Muscle layer of duodenum (tissue), 2 donors: ENCODE measurements at regions not wholly inside any gene's neighbourhood (a gene's known extent, or its start where the extent isn't known, plus 50 kb on each side); places are given as distances from the start of the nearest gene placed in this dataset.

Source experiments
- H3K27ac ChIP-seq: one replicate; pipeline ENCODE4 v1.7.0; 2013; ENCODE audit warnings: mild to moderate bottlenecking, low read length
- H3K27me3 ChIP-seq: one replicate; pipeline ENCODE4 v1.7.0; 2013; ENCODE audit warnings: low read depth, mild to moderate bottlenecking, control low read depth, low read length
- H3K36me3 ChIP-seq, 2 donors: one replicate each; pipeline ENCODE4 v1.7.0; 2013; ENCODE audit warnings: low read length in 2 of 2, control low read depth in 1 of 2, mild to moderate bottlenecking in 1 of 2; ENCODE audit not compliant: insufficient read depth in 2 of 2, control insufficient read depth in 1 of 2
- H3K4me1 ChIP-seq, 2 donors: one replicate each; pipeline ENCODE4 v1.7.0; 2013; ENCODE audit warnings: low read length in 2 of 2, mild to moderate bottlenecking in 2 of 2, control low read depth in 1 of 2, moderate library complexity in 1 of 2; ENCODE audit not compliant: insufficient read depth in 2 of 2, control insufficient read depth in 1 of 2
- H3K4me3 ChIP-seq, 2 donors: one replicate each; pipeline ENCODE4 v1.7.0; 2013; ENCODE audit warnings: low read length in 2 of 2, low read depth in 1 of 2, mild to moderate bottlenecking in 1 of 2
- H3K9me3 ChIP-seq, 2 donors: one replicate each; pipeline ENCODE4 v1.7.0; 2013; ENCODE audit warnings: low read length in 2 of 2, control low read depth in 1 of 2, mild to moderate bottlenecking in 1 of 2; ENCODE audit not compliant: control insufficient read depth in 1 of 2
- donor health status: healthy.

DNA sequence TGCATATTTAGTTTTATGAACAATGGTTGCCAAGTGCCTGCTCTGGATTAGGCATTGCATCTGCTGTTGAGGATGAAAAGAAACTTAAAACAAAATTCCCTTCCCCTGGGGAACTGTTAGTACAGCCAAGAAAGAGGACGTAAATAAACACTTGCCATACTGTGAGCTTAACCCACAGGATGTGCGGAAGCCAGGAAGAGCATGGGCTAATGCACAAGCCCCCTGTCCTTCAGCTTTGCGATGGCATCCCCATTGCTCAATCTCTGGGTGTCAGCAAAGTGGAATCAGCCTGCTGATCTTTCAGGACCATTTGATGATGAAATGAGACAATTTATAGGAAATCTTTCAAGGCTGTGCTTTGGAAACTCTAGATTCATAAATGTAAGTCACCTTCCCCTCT, 399.9 kb upstream of the IGFBP3 start:
- Histone ChIP-seq H3K27me3 (no peaks in the 10 kb centered on the region), H3K27ac (no peak overlapping the region), H3K9me3 (peaks cover 0 to 3% of the 10 kb centered on the region in 2 donors), H3K4me3 (no peak overlapping the region), H3K36me3 (no peaks in the 10 kb centered on the region), H3K4me1 (no peaks in the 10 kb centered on the region)

DNA sequence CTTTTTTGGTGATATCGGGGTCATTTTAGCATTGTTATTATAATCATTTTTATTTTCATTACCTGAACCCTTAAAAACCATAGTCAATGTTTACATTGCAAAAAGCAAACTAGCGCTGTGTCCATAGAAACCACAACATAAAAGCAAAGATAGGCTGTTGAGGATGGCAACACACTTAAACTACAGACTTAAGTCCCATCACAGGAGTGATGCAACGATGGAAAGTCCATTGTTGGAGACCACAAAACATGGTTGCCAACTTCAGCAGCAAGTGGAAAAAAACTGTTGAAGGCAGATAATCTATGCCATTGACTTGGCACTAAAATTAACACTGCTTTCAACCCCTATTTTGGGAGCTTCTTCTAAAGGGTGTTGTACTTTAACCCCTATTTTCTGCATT, 398.8 kb upstream of the IGFBP3 start:
- Histone ChIP-seq H3K27ac (no peak overlapping the region), H3K4me1 (no peaks in the 10 kb centered on the region), H3K36me3 (no peaks in the 10 kb centered on the region), H3K4me3 (no peak overlapping the region), H3K27me3 (no peaks in the 10 kb centered on the region), H3K9me3 (peaks cover 0 to 3% of the 10 kb centered on the region in 2 donors)

DNA sequence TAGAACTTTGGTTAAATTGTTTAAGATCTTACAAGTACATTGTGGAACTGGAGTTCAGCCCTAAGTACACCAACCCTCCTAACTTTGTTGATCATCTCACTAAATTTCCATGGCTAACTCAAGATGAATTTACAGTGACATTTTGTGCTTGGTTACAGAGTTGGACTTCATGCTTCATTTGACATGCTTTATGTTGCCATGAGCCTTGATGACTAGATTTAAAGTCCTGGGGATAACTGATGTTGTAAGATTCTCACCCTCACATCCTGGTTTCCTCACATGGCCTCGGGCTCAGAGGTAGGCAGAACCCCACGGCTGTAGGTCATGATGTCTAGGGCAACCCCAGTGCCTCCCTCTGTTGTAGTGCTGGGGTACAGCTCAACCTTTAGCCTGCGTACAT, 397.2 kb upstream of the IGFBP3 start:
- H3K27me3 ChIP-seq: no peaks in the 10 kb centered on the region
- H3K27ac ChIP-seq: no peak overlapping the region
- H3K4me1 ChIP-seq: no peaks in the 10 kb centered on the region
- H3K4me3 ChIP-seq: no peak overlapping the region
- no peaks in the 10 kb centered on the region for H3K36me3 ChIP-seq
- no peaks in the 10 kb centered on the region for H3K9me3 ChIP-seq

DNA sequence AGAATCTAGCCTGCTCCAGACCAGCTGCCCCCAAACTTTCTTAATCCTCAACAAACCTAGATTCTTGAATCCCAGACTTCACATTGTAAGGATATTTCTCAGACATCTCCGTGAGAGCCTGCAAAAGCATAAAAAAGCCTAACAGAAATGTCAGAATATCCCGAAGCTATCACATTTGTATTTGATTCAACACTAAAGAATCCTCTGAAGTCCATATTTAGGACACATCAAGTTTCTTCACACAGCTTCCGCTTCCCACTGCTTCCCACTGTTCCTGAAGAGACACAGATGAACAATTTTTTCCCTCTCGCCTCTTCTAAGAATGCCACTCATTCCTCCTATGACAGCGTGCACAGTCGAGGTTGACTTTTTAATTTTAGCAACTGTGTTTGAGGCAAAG, 396.2 kb upstream of the IGFBP3 start:
- Histone ChIP-seq H3K4me1 (no peaks in the 10 kb centered on the region), H3K9me3 (no peaks in the 10 kb centered on the region), H3K36me3 (no peaks in the 10 kb centered on the region), H3K4me3 (no peak overlapping the region), H3K27ac (no peak overlapping the region), H3K27me3 (no peaks in the 10 kb centered on the region)

DNA sequence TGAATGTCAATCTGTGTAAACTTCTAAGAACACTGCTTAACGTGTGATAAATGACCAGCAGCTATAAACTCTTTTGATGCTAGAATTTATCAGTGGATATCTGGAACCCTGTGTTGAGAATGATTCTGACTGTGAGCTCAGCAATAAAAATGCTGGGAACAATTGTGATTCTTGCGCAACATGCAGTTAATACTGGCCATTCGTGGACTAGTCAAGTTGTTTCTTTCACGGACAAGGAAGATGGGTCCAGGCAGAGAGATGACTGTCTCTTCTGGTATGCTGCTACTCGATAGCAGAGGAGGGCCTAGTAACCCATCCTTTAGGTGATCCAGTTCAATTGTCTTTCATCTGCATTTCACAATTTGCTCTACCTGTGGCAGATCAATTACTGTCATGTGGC, 394.8 kb upstream of the IGFBP3 start:
- Histone ChIP-seq H3K4me3 (no peak overlapping the region), H3K4me1 (no peaks in the 10 kb centered on the region), H3K27ac (no peak overlapping the region), H3K27me3 (no peaks in the 10 kb centered on the region), H3K9me3 (no peaks in the 10 kb centered on the region), H3K36me3 (no peaks in the 10 kb centered on the region)

DNA sequence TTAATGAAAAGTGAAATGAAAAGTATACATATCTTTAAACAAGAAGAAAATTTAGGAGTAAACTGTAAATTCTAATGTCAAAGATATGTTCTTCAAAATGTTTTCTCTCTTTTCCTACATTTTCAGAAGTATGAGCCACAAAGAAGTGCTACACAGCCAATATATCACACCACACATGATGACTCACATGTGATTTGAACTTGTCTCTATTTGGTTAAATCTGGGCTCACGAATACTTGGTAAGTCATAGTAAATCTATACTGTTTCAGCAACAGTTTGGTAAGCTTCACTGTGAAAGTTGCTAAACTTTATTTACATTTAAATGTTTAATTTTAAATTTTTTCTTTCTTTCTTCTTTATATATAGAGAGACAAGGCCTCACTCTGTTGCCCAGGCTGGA, 380.6 kb upstream of the IGFBP3 start:
- H3K9me3 ChIP-seq: peaks cover 4 to 12% of the 10 kb centered on the region in 2 donors
- H3K36me3 ChIP-seq: no peaks in the 10 kb centered on the region
- H3K27me3 ChIP-seq: no peaks in the 10 kb centered on the region
- no peak overlapping the region for H3K27ac ChIP-seq
- H3K4me1 ChIP-seq: no peaks in the 10 kb centered on the region
- H3K4me3 ChIP-seq: no peak overlapping the region

DNA sequence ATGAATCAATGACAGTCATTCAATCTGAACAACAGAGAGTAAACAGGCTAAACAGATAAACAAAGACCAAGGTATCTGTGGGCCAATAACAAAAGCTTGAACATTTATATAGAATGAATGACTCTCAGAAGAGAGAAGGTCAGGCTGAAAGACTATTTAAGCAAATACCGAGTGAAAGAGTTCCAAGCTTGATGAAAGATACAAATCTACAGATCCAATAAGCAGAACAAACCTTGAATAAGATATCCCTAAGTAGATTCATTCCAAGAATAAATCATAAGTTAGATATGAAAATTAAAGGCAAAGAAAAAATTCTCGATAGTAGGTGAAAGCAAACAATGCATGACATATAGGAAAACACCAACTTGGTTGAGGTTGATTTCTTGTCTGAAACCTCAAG, 376.4 kb upstream of the IGFBP3 start:
- H3K36me3 ChIP-seq: no peaks in the 10 kb centered on the region
- H3K4me3 ChIP-seq: no peak overlapping the region
- H3K27me3 ChIP-seq: no peaks in the 10 kb centered on the region

DNA sequence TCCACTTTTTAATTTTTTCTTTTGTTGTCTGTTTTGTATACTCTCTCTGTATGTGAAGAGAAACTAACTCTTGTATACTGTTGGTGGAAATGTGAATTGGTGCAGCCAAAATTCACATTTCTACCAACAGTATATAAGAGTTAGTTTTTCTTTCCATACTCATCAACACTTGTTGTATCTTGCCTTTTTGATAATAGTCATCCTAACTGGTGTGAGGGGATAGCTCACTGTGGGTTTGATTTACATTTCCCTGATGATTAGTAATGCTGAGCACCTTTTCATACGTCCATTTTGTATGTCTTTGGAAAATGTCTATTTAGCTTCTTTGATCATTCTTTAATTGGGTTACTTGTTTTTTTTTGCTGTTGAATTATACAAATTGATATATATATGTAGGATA, 375.5 kb upstream of the IGFBP3 start:
- Histone ChIP-seq H3K4me3 (no peak overlapping the region), H3K9me3 (peaks cover 4 to 12% of the 10 kb centered on the region in 2 donors), H3K4me1 (peaks cover 0 to 3% of the 10 kb centered on the region in 2 donors), H3K27me3 (no peaks in the 10 kb centered on the region), H3K36me3 (no peaks in the 10 kb centered on the region), H3K27ac (no peak overlapping the region)

More for the DNA sequence above, 376.4 kb upstream of the IGFBP3 start:
- Histone ChIP-seq H3K9me3 (peaks cover 4 to 12% of the 10 kb centered on the region in 2 donors), H3K27ac (no peak overlapping the region), H3K4me1 (no peaks in the 10 kb centered on the region)

DNA sequence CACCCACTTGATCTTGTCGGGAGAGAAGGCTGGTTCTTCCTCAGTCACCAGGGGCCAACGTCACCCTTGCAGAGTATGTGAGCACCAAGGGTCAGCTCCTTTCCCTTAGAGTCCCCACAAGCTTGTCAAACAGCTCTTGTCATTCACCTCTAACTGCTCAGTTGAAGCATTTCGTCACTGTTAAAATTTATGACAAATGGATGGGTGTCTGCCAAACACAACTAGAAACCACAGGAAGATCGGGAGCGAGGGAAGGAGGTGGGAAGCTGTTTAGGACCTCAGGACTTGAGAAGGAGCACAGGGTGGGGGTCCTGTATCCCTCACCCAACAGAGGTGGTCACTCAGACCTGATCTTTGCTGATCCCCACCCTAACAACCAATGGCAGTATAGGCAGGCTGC, 373.3 kb upstream of the IGFBP3 start:
- Histone ChIP-seq H3K27ac (no peak overlapping the region), H3K4me1 (peaks cover 3 to 7% of the 10 kb centered on the region in 2 donors), H3K9me3 (peaks cover 4 to 12% of the 10 kb centered on the region in 2 donors), H3K4me3 (no peak overlapping the region), H3K36me3 (no peaks in the 10 kb centered on the region), H3K27me3 (no peaks in the 10 kb centered on the region)

DNA sequence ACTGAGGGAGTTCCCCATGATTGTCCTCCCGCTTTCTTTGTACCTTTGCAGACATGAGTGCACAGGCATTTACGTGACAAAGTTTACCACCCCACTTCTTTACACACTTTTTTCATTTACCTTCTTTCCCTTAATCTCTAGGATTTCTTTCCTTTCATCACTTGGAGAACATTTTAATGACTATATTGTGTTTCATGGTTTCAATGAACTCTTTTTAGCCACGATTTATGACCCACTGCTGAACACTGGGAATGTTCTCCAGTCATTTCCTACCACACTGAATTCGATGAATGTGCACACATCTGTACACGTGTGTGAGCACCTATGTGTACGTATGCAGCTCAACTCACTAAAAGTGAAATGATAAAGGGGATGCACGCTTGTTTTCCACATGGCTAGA, 371.7 kb upstream of the IGFBP3 start:
- peaks cover 4 to 9% of the 10 kb centered on the region in 2 donors for H3K9me3 ChIP-seq
- H3K4me1 ChIP-seq: peaks cover 3 to 7% of the 10 kb centered on the region in 2 donors
- H3K27me3 ChIP-seq: no peaks in the 10 kb centered on the region
- H3K36me3 ChIP-seq: no peaks in the 10 kb centered on the region
- H3K27ac ChIP-seq: no peak overlapping the region
- H3K4me3 ChIP-seq: no peak overlapping the region

DNA sequence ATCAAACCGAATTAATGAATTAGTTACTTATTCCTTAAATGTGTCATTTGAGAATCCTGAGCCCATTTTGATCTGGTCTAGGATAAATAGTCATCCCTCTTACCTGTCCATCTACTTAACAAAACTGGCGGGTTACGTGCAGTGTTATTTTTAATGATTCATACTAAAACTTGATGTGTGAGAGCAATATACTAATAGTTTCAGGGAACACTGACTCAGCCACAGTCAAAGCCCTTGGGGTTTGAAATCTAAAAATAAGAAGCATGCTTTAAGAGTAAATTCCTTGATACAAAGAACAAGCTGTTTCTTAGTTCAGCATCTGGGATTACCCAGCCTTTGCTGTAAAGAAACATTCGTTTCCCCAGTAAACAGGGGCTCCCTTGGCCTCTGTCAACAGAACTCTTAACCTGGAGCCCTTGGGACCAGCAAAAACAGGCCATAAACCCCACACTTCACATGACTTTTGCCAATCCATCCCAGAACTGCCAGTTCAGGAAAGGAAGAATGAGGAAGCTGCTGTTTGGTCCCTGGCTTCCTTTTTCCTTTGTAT, 370.6 kb upstream of the IGFBP3 start:
- Histone ChIP-seq H3K36me3 (no peaks in the 10 kb centered on the region), H3K27me3 (no peaks in the 10 kb centered on the region), H3K4me1 (peaks cover 3 to 7% of the 10 kb centered on the region in 2 donors), H3K9me3 (no peaks in the 10 kb centered on the region), H3K4me3 (no peak overlapping the region), H3K27ac (peak overlapping the region; percentile 45)

DNA sequence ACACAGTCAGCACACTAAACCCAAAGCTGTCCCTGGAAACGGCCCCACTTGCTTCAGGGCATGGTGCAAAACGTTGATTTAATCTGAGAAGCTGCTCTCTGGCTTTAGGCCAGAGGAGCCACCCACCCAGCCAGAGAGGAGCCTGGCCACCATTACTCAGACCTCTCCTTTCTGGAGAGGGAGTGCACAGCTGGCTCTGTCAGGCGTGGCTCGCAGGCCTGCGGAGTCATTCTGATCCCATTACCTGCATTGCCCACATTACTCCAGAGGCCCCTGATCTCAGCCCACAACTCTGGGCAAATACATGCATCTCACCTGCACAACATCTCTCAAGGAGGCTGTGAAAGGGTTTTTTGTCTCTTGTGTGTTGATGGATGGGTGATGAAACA, 370.0 kb upstream of the IGFBP3 start:
- peaks cover 3 to 7% of the 10 kb centered on the region in 2 donors for H3K4me1 ChIP-seq
- H3K9me3 ChIP-seq: no peaks in the 10 kb centered on the region
- no peaks in the 10 kb centered on the region for H3K27me3 ChIP-seq
- peak overlapping the region; percentile 45 for H3K27ac ChIP-seq
- no peak overlapping the region for H3K4me3 ChIP-seq
- H3K36me3 ChIP-seq: no peaks in the 10 kb centered on the region
